Mucosa of descending colon (tissue), 3 donors: ENCODE measurements at regions not wholly inside any gene's neighbourhood (a gene's known extent, or its start where the extent isn't known, plus 50 kb on each side); places are given as distances from the start of the nearest gene placed in this dataset.

ENCODE experiments used
- ATAC-seq: fragments of 200-7000 bp; cut with Tn5 transposase; one replicate; pipeline ENCODE4 v1.9.1; 2020; ENCODE audit warnings: mild to moderate bottlenecking, moderate library complexity
- DNase-seq, 3 donors: peaks; one replicate each; pipeline ENCODE4 v3.0.0-alpha.2; 2020
- H3K36me3 ChIP-seq: fragments of 200-600 bp; one replicate; pipeline ENCODE4 v1.8.0; 2021; ENCODE audit warnings: low read depth, mild to moderate bottlenecking
- H3K4me1 ChIP-seq: fragments of 200-600 bp; one replicate; pipeline ENCODE4 v1.8.0; 2021; ENCODE audit warnings: low read depth, mild to moderate bottlenecking
- H3K4me3 ChIP-seq: fragments of 200-600 bp; one replicate; pipeline ENCODE4 v1.8.0; 2021; ENCODE audit warnings: mild to moderate bottlenecking
- H3K9me3 ChIP-seq: fragments of 200-600 bp; one replicate; pipeline ENCODE4 v1.8.0; 2021; ENCODE audit warnings: mild to moderate bottlenecking
- CTCF ChIP-seq: fragments of 200-600 bp; IDR thresholded peaks from one replicate; pipeline ENCODE4 v1.8.0; 2022; ENCODE audit warnings: antibody characterized with exemption, mild to moderate bottlenecking
- intact Hi-C, 2 donors: fragments of 100-400 bp; cut with DNase I in 1 of 2; cut with micrococcal nuclease in 1 of 2; formaldehyde crosslinking; loops; one replicate each; pipeline versions ENCODE4 v1.11.0 to v1.11.1; 2022; cut with DNase I, micrococcal nuclease
- donor health status: DM: no; HTN: no; CAD: no; lungs with moderate emphysema.
- donor health status: DM: no; HTN: no; CAD: no.
- donor health status: DM: no; HTN: yes; CAD: no.

GRCh38 chr17:72033334-72033733 is 87.5 kb upstream of the SOX9 start:
- Histone ChIP-seq H3K4me3 (no peak overlapping the region), H3K36me3 (no peaks in the 10 kb centered on the region), H3K4me1 (no peaks in the 10 kb centered on the region), H3K9me3 (no peaks in the 10 kb centered on the region)
- no peak for TF ChIP-seq CTCF
- DNase-seq (no peak), ATAC-seq (no peak)
- intact Hi-C loops, result loop anchor here in 1 of 2 donors (10.0 kb wide), 1 partner anchor 59 kb away; no protein-coding TSS in a partner anchor

- intact Hi-C loops, result loop anchor here in 1 of 2 donors (10.0 kb wide), 1 partner anchor 59 kb away; no protein-coding TSS in a partner anchor
- Histone ChIP-seq H3K4me1 (no peaks in the 10 kb centered on the region), H3K9me3 (no peaks in the 10 kb centered on the region)
Measured at GRCh38 chr17:72034000-72034399, 86.8 kb upstream of the SOX9 start.

GRCh38 chr17:72038427-72038826 is 82.4 kb upstream of the SOX9 start:
- DNase-seq, result no peak
- Histone ChIP-seq H3K9me3 (no peaks in the 10 kb centered on the region), H3K36me3 (no peaks in the 10 kb centered on the region), H3K4me3 (no peak overlapping the region), H3K4me1 (no peaks in the 10 kb centered on the region)
- ATAC-seq, result no peak
- intact Hi-C loops, result loop anchor here in 1 of 2 donors (10.0 kb wide), 1 partner anchor 64 kb away; no protein-coding TSS in a partner anchor
- TF ChIP-seq CTCF, result no peak

More at GRCh38 chr17:72034000-72034399, 86.8 kb upstream of the SOX9 start:
- no peak for DNase-seq
- Histone ChIP-seq H3K36me3 (no peaks in the 10 kb centered on the region), H3K4me3 (no peak overlapping the region)
- no peak for TF ChIP-seq CTCF
- no peak for ATAC-seq

- intact Hi-C loops, result loop anchor here in 1 of 2 donors (10.0 kb wide), 1 partner anchor 65 kb away; no protein-coding TSS in a partner anchor
- TF ChIP-seq CTCF, result no peak
- Histone ChIP-seq H3K36me3 (no peaks in the 10 kb centered on the region), H3K4me1 (no peaks in the 10 kb centered on the region), H3K9me3 (no peaks in the 10 kb centered on the region), H3K4me3 (no peak overlapping the region)
- ATAC-seq (no peak), DNase-seq (no peak)
Measured at GRCh38 chr17:72039490-72039889, 81.3 kb upstream of the SOX9 start.

GRCh38 chr17:72046178-72046577 is 74.6 kb upstream of the SOX9 start:
- no peaks in the 10 kb centered on the region for H3K9me3 ChIP-seq
- DNase-seq (no peak), ATAC-seq (no peak)
- intact Hi-C loops, result no loop called here
- no peaks in the 10 kb centered on the region for H3K36me3 ChIP-seq
- H3K4me1 ChIP-seq, result no peaks in the 10 kb centered on the region
- no peak for TF ChIP-seq CTCF
- no peak overlapping the region for H3K4me3 ChIP-seq
